KG1 (cell line): ENCODE measurements at regions not wholly inside any gene's neighbourhood (a gene's known extent, or its start where the extent isn't known, plus 50 kb on each side); places are given as distances from the start of the nearest gene placed in this dataset.
"Not testable (repeated sequence)": the region's sequence is repeated elsewhere in the genome, so short reads cannot be mapped to it uniquely, and the experiment has no call there.

Source experiments
- DNase-seq: peaks from one replicate; lab custom pipeline; 2025; lab: John Stamatoyannopoulos, UW

DNA sequence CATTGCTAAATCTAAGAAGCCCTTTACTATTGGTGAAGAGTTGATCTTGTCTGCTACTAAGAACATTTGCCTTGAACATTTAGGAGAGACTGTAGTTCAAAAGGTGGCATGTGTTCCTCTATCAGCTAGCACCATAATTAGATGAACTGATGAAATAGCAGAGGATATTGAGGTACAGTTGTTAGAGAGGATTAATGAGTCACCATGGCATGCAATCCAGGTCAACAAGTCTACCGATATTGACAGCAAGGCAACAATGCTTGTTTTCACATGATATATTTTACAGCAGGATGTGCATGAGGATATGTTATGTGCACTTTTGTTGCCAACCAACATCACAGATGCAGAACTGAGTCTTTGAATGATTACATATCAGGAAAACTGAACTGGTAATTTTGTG, 134.3 kb upstream of the CDH9 start:
- DNase-seq, result no peak

DNA sequence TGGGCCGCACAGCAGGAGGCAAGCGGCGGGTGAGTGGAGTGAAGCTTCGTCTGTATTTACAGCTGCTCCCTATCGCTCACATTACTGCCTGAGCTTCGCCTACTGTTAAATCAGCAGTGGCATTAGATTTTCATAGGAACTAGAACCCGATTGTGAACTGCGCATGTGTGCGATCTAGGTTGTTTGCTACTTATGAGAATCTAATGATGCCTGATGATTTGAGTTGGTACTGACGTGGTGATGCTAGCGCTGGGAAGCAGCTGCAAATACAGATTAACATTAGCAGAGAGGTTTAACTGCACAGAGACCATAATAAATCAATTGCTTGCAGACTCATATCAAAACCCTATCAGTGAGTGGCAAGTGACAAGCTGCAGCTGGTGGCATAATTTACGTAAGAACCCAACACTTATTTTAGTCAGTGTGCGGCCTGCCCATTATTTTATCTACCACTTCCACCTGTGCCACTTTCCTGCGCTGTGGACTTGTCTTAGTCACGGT, 133.4 kb upstream of the CDH9 start:
- peak; percentile 16 for DNase-seq

DNA sequence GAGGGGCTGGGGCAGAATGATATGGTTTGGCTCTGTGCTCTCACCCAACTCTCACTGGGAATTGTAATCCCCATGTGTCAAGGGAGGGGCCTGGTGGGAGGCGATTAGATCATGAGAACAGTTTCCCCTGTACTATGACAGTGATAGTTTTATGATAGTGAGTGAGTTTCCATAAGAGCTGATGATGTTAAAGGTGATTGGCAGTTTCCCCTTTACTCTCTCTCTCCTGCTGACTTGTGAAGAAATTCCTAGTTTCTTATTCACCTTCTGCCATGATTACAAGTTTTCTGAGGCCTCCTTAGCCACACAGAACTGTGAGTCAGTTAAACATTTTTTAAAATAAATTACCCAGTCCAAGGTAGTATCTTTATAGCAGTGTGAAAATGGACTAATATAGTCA, 120.4 kb upstream of the CDH9 start:
- no peak for DNase-seq

DNA sequence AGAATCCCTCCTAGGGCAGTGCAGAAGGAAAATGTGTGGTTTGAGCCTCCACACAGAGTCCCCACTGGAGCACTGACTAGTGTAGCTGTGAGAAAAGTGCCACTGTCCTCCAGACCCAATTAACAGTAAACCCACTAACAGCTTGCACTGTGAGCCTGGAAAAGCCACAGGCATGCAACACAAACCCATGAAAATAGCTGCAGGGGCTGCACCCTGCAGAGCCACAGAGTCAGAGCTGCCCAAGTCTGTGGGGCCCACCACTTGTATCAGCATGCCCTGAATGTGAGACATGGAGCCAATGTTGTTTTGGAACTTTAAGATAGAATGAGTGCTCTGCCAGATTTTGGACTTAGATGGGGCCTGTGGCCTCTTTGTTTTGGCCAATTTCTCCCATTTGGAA, 119.8 kb upstream of the CDH9 start:
- DNase-seq, result no peak

DNA sequence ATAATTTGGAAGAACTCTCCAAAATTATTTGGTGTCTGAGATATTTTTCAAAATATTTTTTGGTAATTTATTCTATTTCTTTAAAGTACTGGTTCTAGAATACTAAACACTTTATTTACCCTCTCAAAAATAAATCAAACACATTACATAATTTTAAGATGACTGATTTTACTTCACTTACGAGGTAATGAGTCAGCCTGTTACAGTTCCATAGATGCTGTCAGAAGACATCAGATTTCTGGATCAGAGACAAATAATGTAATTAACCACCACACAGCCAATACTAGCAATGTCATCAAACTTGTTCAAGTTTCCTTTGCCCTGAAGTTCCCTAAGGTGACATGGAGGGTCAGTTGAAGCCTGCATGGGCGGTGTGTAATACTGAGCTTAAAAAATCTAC, 106.1 kb upstream of the CDH9 start:
- DNase-seq, result no peak

DNA sequence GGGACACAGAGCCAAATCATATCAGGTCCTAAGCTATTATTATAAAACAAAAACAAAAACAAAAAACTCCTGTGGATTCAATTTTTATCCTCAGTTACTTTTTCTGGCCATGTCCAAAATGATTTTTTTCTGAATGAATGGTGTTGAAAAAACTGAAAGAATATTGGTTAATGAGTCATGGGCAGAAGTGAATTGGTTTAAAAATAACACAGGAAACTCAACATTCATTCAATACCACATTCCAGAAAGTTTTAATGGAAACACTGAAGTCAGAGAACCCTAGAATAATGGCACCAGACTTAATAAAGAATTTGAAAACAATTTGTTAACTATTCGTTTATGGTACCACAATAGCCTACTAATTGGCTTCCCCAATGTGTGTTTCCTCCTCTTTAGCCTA, 102.4 kb upstream of the CDH9 start:
- no peak for DNase-seq

DNA sequence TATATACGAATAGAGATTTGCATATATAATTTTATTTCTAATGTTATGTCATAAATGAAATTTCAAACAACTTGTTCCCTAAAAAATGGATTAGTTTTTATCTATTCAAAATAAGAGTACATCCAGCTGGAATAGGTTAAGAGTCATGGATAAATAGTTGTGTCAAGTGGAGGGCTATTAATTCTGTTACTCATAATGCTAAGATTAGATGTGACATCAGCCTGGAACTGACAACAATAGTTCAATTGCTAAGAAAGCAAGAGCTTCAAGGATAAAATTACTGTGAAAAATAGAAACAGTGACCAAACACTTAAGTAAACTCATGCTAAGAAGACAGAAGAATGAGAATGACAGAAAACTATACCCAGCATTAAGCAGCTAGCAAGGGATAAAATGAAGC, 92.2 kb upstream of the CDH9 start:
- DNase-seq, result no peak

DNA sequence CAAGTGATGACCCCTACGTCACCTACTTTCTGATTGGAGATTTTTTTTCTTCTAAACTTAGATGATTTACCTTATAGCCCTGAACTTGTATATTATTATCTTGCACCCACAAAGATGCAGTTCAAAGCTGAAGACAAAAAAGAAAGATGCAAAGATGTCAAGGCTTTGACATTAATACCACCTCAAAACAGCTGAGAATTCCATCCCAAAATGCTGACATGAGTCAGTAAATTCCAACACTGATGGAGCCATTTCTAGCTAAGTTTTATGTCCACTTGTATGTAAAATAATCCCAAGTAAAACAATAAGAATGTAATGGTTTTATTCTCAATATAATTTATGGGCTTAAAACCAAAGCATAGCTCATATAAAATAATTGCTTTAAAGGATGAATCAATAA, 91.5 kb upstream of the CDH9 start:
- no peak for DNase-seq

DNA sequence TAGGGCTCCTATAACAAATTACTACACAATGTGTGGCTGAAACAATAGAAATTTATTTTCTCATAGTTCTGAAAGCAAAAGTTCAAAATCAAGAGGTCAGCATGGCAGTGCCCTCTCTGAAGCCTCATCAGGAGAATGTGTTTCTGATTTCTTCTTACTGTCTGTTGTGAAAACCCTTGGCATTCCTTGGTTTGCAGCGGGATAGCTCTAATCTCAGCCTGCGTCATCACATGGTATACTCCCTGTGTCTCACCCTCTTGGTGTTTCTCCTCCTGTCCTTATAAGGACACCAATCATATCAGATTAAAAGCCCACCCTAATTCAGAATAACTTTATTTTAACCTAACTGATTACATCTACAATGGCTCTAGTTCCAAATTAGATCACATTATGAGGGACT, 87.5 kb upstream of the CDH9 start:
- DNase-seq, result no peak

DNA sequence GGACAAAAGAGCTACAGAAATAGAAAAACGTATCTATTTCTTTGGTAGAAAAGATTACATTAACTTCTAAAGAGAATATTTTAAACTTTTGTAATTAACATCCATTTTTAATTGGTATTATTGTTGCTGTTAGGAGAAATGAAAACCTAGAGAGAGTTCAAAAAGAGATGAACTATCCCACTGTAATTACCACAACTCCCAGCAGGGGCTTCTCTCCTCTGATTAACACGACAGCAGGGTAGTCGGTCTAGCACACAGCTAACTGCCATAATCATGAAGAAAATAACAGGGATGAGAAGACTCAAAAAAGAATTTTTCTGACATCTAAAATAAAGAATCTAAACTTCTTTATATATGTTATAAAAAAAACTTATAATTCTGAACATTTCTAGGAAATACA, 86.2 kb upstream of the CDH9 start:
- DNase-seq, result peak; percentile 17

DNA sequence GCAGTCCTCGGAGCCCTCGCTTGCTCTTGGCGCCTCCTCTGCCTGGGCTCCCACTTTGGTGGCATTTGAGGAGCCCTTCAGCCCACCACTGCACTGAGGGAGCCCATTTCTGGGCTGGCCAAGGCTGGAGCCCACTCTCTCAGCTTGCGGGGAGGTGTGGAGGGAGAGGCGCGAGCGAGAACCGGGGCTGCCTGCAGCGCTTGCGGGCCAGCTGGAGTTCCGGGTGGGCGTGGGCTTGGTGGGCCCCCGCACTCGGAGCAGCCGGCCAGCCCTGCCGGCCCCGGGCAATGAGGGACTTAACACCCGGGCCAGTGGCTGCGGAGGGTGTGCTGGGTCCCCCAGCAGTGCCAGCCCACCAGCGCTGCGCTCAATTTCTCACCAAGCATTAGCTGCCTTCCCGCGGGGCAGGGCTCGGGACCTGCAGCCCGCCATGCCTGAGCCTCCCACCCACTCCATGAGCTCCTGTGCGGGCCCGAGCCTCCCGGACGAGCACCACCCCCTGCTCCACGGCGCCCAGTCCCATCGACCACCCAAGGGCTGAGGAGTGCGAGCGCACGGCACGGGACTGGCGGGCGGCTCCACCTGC, 81.4 kb upstream of the CDH9 start:
- DNase-seq, result not testable (repeated sequence)

DNA sequence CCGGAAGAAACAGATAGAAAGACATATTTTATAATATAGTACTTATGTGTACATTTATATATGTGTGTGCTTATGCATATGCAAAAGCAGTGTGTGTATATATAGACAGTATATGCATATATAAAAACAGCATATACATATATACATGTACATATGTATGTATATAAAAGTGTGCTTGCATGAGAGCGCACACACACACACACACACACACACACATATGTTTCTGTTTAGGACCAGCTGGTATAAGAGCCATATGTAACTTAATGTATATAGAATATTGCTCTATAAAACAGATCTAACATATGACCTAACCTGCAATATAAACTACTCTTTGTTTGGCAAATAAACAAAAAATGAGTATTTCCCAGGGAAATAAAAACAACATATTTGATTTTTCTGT, 65.1 kb upstream of the CDH9 start:
- no peak for DNase-seq

DNA sequence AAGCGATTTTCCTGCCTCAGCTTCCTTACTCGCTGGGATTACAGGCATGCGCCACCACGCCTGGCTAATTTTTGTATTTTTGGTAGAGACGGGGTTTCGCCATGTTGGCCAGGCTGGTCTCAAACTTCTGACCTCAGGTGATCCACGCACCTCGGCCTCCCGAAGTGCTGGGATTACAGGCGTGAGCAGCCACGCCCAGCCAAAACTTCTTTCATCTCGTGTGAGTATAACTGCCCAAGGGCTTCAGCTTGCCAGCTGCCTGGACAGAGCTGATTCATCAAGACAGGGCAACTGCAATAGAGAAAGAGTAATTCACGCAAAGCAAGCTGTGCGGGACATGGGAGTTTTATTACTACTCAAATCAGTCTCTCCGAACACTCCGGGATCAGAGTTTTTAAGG, 57.4 kb upstream of the CDH9 start:
- not testable (repeated sequence) for DNase-seq

DNA sequence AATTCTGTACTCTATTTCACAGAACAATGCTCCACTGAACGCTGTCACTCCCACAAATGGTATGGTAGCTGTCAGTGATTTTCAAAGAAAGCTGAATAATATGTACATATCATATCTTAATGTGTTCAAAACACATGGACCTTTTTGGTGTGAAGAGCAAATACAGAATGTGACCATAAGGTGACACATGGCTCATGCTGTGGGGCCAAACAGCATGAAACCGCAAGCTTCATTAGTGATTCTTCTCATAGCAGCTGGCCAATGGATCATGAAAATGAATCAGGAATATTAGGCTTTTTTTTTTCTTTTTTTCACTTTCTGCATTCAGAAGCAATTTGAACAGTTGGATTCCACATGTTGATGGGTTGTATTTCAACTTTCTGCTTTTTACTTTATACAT, 54.9 kb upstream of the CDH9 start:
- DNase-seq, result no peak

DNA sequence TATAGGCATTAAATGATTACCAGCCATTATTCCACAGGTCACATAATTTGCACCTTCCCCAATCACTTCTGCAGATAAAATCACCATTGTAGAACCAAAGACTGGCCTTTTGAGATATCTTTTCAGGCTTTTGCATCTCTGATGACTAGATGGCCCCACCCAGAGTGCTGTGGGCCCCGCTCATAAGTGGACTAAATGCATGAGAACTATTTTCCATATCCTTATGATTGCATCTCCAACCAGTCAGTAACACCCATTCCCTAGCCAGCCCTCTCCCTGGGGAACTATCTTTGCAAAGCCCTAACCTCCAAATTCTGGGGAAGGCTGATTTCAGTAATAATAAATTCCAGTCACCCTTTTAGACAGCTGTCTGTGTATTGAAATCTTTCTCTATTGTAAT, 53.5 kb upstream of the CDH9 start:
- DNase-seq, result no peak

DNA sequence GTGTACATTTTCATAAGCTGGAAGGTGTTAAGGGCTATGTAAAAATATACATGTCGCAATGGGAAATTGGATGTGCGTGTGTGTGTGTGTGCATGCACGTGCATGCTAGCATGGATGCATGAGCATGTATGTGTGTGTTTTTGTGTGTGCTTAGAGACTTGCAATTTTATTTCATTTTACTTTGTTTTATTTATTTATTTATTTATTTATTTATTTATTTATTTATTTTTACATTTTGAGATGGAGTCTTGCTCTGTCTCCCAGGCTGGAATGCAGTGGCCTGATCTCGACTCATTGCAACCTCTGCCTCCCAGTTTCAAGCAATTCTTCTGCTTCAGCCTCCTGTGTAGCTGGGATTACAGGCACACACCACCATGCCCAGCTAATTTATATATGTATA, 50.4 kb upstream of the CDH9 start:
- DNase-seq, result not testable (repeated sequence)
